K562 (cell line): ENCODE measurements at regions not wholly inside any gene's neighbourhood (a gene's known extent, or its start where the extent isn't known, plus 50 kb on each side); places are given as distances from the start of the nearest gene placed in this dataset.

ENCODE experiments used
- ZNF589 ChIP-seq: fragments of 200-800 bp; sonication (Bioruptor generic); IDR thresholded peaks from 2 replicates; pipeline ENCODE4 v1.6.1; 2016; ENCODE audit warnings: low read depth, missing genetic modification characterization, missing compliant biosample characterization
- TF ChIP-seq, protein P1 (sequence below), 2 experiments: fragments of 450-650 bp in 1 of 2; sonication (generic) in 1 of 2; formaldehyde crosslinking in 1 of 2; IDR thresholded peaks; 2 replicates each; pipeline versions ENCODE4 v1.7.1 to v1.9.0; 2016 to 2022; ENCODE audit warnings: inconsistent platforms in 1 of 2, mild to moderate bottlenecking in 1 of 2, missing genetic modification reagents in 1 of 2
- TF ChIP-seq, protein P2 (sequence below): sonication (generic); formaldehyde crosslinking; IDR thresholded peaks from 2 replicates; pipeline ENCODE4 v1.8.0; 2022; ENCODE audit warnings: mild to moderate bottlenecking, missing genetic modification reagents, borderline replicate concordance
- TF ChIP-seq, protein P3 (sequence below): fragments of 250-450 bp; sonication (Bioruptor Pico); IDR thresholded peaks from 2 replicates; pipeline ENCODE4 v1.5.0; 2021; ENCODE audit warnings: mild to moderate bottlenecking, borderline replicate concordance

DNA sequence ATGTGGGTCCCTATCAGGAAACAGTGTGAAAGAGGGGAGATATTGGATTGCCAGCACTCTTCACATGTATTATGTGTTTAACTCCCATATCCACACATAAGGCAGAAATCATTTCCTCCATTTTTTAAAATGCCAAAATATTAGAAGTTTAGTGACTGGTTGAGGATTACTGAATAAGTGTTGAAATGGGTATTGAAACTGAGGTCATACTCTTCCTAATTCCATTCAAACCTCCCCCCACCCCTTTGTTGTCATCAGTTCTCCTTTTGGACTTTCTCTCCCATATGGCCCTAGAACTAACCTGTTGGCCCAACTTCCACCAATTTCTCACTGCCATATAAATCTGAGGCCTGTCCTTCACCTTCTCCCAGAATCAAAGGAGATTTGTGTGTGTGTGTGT lies 81.6 kb downstream of the EVX1 start (continued):
- TF ChIP-seq, protein P1, sequence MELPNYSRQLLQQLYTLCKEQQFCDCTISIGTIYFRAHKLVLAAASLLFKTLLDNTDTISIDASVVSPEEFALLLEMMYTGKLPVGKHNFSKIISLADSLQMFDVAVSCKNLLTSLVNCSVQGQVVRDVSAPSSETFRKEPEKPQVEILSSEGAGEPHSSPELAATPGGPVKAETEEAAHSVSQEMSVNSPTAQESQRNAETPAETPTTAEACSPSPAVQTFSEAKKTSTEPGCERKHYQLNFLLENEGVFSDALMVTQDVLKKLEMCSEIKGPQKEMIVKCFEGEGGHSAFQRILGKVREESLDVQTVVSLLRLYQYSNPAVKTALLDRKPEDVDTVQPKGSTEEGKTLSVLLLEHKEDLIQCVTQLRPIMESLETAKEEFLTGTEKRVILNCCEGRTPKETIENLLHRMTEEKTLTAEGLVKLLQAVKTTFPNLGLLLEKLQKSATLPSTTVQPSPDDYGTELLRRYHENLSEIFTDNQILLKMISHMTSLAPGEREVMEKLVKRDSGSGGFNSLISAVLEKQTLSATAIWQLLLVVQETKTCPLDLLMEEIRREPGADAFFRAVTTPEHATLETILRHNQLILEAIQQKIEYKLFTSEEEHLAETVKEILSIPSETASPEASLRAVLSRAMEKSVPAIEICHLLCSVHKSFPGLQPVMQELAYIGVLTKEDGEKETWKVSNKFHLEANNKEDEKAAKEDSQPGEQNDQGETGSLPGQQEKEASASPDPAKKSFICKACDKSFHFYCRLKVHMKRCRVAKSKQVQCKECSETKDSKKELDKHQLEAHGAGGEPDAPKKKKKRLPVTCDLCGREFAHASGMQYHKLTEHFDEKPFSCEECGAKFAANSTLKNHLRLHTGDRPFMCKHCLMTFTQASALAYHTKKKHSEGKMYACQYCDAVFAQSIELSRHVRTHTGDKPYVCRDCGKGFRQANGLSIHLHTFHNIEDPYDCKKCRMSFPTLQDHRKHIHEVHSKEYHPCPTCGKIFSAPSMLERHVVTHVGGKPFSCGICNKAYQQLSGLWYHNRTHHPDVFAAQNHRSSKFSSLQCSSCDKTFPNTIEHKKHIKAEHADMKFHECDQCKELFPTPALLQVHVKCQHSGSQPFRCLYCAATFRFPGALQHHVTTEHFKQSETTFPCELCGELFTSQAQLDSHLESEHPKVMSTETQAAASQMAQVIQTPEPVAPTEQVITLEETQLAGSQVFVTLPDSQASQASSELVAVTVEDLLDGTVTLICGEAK (IDR thresholded peaks at IDR 0.05) = no peak
- TF ChIP-seq, protein P1 (CRISPR knock-in tag; IDR thresholded peaks at IDR 0.05) = no peak
- TF ChIP-seq, protein P2, sequence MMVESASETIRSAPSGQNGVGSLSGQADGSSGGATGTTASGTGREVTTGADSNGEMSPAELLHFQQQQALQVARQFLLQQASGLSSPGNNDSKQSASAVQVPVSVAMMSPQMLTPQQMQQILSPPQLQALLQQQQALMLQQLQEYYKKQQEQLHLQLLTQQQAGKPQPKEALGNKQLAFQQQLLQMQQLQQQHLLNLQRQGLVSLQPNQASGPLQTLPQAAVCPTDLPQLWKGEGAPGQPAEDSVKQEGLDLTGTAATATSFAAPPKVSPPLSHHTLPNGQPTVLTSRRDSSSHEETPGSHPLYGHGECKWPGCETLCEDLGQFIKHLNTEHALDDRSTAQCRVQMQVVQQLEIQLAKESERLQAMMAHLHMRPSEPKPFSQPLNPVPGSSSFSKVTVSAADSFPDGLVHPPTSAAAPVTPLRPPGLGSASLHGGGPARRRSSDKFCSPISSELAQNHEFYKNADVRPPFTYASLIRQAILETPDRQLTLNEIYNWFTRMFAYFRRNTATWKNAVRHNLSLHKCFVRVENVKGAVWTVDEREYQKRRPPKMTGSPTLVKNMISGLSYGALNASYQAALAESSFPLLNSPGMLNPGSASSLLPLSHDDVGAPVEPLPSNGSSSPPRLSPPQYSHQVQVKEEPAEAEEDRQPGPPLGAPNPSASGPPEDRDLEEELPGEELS (CRISPR knock-in tag) = no peak
- no peak for TF ChIP-seq ZNF589 (CRISPR knock-in tag)
- TF ChIP-seq, protein P3, sequence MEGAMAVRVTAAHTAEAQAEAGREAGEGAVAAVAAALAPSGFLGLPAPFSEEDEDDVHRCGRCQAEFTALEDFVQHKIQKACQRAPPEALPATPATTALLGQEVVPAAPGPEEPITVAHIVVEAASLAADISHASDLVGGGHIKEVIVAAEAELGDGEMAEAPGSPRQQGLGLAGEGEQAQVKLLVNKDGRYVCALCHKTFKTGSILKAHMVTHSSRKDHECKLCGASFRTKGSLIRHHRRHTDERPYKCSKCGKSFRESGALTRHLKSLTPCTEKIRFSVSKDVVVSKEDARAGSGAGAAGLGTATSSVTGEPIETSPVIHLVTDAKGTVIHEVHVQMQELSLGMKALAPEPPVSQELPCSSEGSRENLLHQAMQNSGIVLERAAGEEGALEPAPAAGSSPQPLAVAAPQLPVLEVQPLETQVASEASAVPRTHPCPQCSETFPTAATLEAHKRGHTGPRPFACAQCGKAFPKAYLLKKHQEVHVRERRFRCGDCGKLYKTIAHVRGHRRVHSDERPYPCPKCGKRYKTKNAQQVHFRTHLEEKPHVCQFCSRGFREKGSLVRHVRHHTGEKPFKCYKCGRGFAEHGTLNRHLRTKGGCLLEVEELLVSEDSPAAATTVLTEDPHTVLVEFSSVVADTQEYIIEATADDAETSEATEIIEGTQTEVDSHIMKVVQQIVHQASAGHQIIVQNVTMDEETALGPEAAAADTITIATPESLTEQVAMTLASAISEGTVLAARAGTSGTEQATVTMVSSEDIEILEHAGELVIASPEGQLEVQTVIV = no peak
